ENCODE measurements at regions not wholly inside any gene's neighbourhood (a gene's known extent, or its start where the extent isn't known, plus 50 kb on each side); places are given as distances from the start of the nearest gene placed in this dataset.

GRCh38 chr2:120896126-120896525, 160.5 kb downstream of the GLI2 start:
- Histone ChIP-seq H3K4me1 (no peaks in the 10 kb centered on the region), H3K36me3 (ENCODE audit: control insufficient read depth, insufficient read depth, low read length) (no peaks in the 10 kb centered on the region), H3K9ac (no peak overlapping the region), H3K4me3 (ENCODE audit: low read depth, low read length) (no peak overlapping the region), H3K79me2 (no peaks in the 10 kb centered on the region), H3K9me3 (ENCODE audit: control insufficient read depth, low read length) (no peaks in the 10 kb centered on the region), H2AFZ (no peak overlapping the region), H3K4me2 (ENCODE audit: low read length) (no peak overlapping the region), H3K27me3 (ENCODE audit: control insufficient read depth, insufficient read depth, low read length) (no peaks in the 10 kb centered on the region), H3K27ac (no peak overlapping the region)
- TF ChIP-seq CTCF (IDR thresholded peaks at IDR 0.05), result no peak

GRCh38 chr2:120896901-120897300, 161.2 kb downstream of the GLI2 start:
- Histone ChIP-seq H3K4me3 (ENCODE audit: low read depth, low read length) (no peak overlapping the region), H3K9me3 (ENCODE audit: control insufficient read depth, low read length) (no peaks in the 10 kb centered on the region), H3K4me1 (no peaks in the 10 kb centered on the region), H3K79me2 (no peaks in the 10 kb centered on the region), H3K27ac (no peak overlapping the region), H3K27me3 (ENCODE audit: control insufficient read depth, insufficient read depth, low read length) (no peaks in the 10 kb centered on the region), H3K9ac (no peak overlapping the region), H2AFZ (no peak overlapping the region), H3K36me3 (ENCODE audit: control insufficient read depth, insufficient read depth, low read length) (no peaks in the 10 kb centered on the region), H3K4me2 (ENCODE audit: low read length) (no peak overlapping the region)
- no peak for TF ChIP-seq CTCF (IDR thresholded peaks at IDR 0.05)

GRCh38 chr2:120897399-120897798, 161.7 kb downstream of the GLI2 start:
- Histone ChIP-seq H2AFZ (no peak overlapping the region), H3K4me3 (ENCODE audit: low read depth, low read length) (no peak overlapping the region), H3K79me2 (no peaks in the 10 kb centered on the region), H3K4me1 (no peaks in the 10 kb centered on the region), H3K27ac (no peak overlapping the region), H3K9ac (no peak overlapping the region), H3K4me2 (ENCODE audit: low read length) (no peak overlapping the region), H3K9me3 (ENCODE audit: control insufficient read depth, low read length) (no peaks in the 10 kb centered on the region), H3K27me3 (ENCODE audit: control insufficient read depth, insufficient read depth, low read length) (no peaks in the 10 kb centered on the region), H3K36me3 (ENCODE audit: control insufficient read depth, insufficient read depth, low read length) (no peaks in the 10 kb centered on the region)
- TF ChIP-seq CTCF (IDR thresholded peaks at IDR 0.05), result no peak

GRCh38 chr2:120898496-120898895, 162.8 kb downstream of the GLI2 start:
- no peaks in the 10 kb centered on the region for H3K9me3 ChIP-seq (ENCODE audit: control insufficient read depth, low read length)
- H3K4me3 ChIP-seq (ENCODE audit: low read depth, low read length), result no peak overlapping the region
- H3K27me3 ChIP-seq (ENCODE audit: control insufficient read depth, insufficient read depth, low read length), result no peaks in the 10 kb centered on the region
- H3K27ac ChIP-seq, result no peak overlapping the region
- TF ChIP-seq CTCF (IDR thresholded peaks at IDR 0.05), result no peak
- no peak overlapping the region for H2AFZ ChIP-seq
- H3K4me1 ChIP-seq, result no peaks in the 10 kb centered on the region
- H3K4me2 ChIP-seq (ENCODE audit: low read length), result no peak overlapping the region
- no peaks in the 10 kb centered on the region for H3K79me2 ChIP-seq
- H3K9ac ChIP-seq, result no peak overlapping the region
- no peaks in the 10 kb centered on the region for H3K36me3 ChIP-seq (ENCODE audit: control insufficient read depth, insufficient read depth, low read length)

- H3K9ac ChIP-seq, result no peak overlapping the region
- H3K27ac ChIP-seq, result no peak overlapping the region
- H3K27me3 ChIP-seq (ENCODE audit: control insufficient read depth, insufficient read depth, low read length), result no peaks in the 10 kb centered on the region
- no peak overlapping the region for H2AFZ ChIP-seq
- no peaks in the 10 kb centered on the region for H3K4me1 ChIP-seq
- no peak overlapping the region for H3K4me3 ChIP-seq (ENCODE audit: low read depth, low read length)
- no peaks in the 10 kb centered on the region for H3K9me3 ChIP-seq (ENCODE audit: control insufficient read depth, low read length)
- no peak overlapping the region for H3K4me2 ChIP-seq (ENCODE audit: low read length)
- H3K36me3 ChIP-seq (ENCODE audit: control insufficient read depth, insufficient read depth, low read length), result no peaks in the 10 kb centered on the region
- no peak for TF ChIP-seq CTCF (IDR thresholded peaks at IDR 0.05)
- H3K79me2 ChIP-seq, result no peaks in the 10 kb centered on the region
Observed at GRCh38 chr2:120898961-120899750, 163.5 kb downstream of the GLI2 start.

Data from parathyroid adenoma (tissue), 2 donors.